GM21528 (cell line): ENCODE measurements at regions not wholly inside any gene's neighbourhood (a gene's known extent, or its start where the extent isn't known, plus 50 kb on each side); places are given as distances from the start of the nearest gene placed in this dataset.
"Not testable (repeated sequence)": the region's sequence is repeated elsewhere in the genome, so short reads cannot be mapped to it uniquely, and the experiment has no call there.

Source experiments
- ATAC-seq: cut with Tn5 transposase; IDR thresholded peaks from one replicate; pipeline ENCODE4 v1.9.1; 2021; ENCODE audit warnings: mild to moderate bottlenecking, moderate library complexity; ENCODE audit not compliant: unreplicated experiment, low FRiP score

GRCh38 chr2:147003081-147003480 lies 841.7 kb upstream of the ACVR2A start:
- ATAC-seq: no peak

GRCh38 chr2:147002256-147002655 lies 842.6 kb upstream of the ACVR2A start:
- ATAC-seq: no peak

GRCh38 chr2:147001061-147001460 lies 843.8 kb upstream of the ACVR2A start:
- ATAC-seq: no peak

GRCh38 chr2:147000151-147000550 lies 844.7 kb upstream of the ACVR2A start:
- not testable (repeated sequence) for ATAC-seq

- no peak for ATAC-seq
These were observed 846.9 kb upstream of the ACVR2A start for GRCh38 chr2:146997945-146998344.

GRCh38 chr2:146997488-146997887 lies 847.3 kb upstream of the ACVR2A start:
- no peak for ATAC-seq

- ATAC-seq: no peak
These were observed 850.6 kb upstream of the ACVR2A start for GRCh38 chr2:146994246-146994645.

- ATAC-seq: no peak
These were observed 852.4 kb upstream of the ACVR2A start for GRCh38 chr2:146992466-146992865.

- ATAC-seq: no peak
These were observed 852.8 kb upstream of the ACVR2A start for GRCh38 chr2:146992057-146992456.

GRCh38 chr2:146990311-146991054 lies 854.3 kb upstream of the ACVR2A start:
- ATAC-seq: no peak

GRCh38 chr2:146989741-146990140 lies 855.1 kb upstream of the ACVR2A start:
- ATAC-seq: no peak

GRCh38 chr2:146987996-146988395 lies 856.8 kb upstream of the ACVR2A start:
- no peak for ATAC-seq

- no peak for ATAC-seq
These were observed 858.7 kb upstream of the ACVR2A start for GRCh38 chr2:146986161-146986560.

- no peak for ATAC-seq
These were observed 859.1 kb upstream of the ACVR2A start for GRCh38 chr2:146985753-146986152.

- ATAC-seq: no peak
These were observed 860.8 kb upstream of the ACVR2A start for GRCh38 chr2:146984014-146984413.

- no peak for ATAC-seq
These were observed 862.4 kb upstream of the ACVR2A start for GRCh38 chr2:146982393-146982846.

- no peak for ATAC-seq
These were observed 862.9 kb upstream of the ACVR2A start for GRCh38 chr2:146981921-146982320.

- ATAC-seq: no peak
These were observed 865.1 kb upstream of the ACVR2A start for GRCh38 chr2:146979746-146980145.

GRCh38 chr2:146978577-146979555 lies 866.0 kb upstream of the ACVR2A start:
- no peak for ATAC-seq

- not testable (repeated sequence) for ATAC-seq
These were observed 873.8 kb upstream of the ACVR2A start for GRCh38 chr2:146970981-146971380.

GRCh38 chr2:146969703-146970102 lies 875.1 kb upstream of the ACVR2A start:
- ATAC-seq: not testable (repeated sequence)
